ENCODE measurements at regions not wholly inside any gene's neighbourhood (a gene's known extent, or its start where the extent isn't known, plus 50 kb on each side); places are given as distances from the start of the nearest gene placed in this dataset.

GRCh38 chr2:216793386-216793785, 66.5 kb downstream of the TNP1 start:
- Histone ChIP-seq H3K79me2 (ENCODE audit: control insufficient read depth, insufficient read depth, low read length) (no peaks in the 10 kb centered on the region), H3K9ac (ENCODE audit: low read length) (no peak overlapping the region), H3K4me2 (replicated peaks; ENCODE audit: low read depth, low read length, poor library complexity, severe bottlenecking) (no peak overlapping the region), H2AFZ (ENCODE audit: insufficient read depth, low read depth, low read length, poor library complexity, severe bottlenecking) (no peak overlapping the region), H3K27ac (ENCODE audit: low read length in 2 of 2) (no peak overlapping the region), H3K27me3 (replicated peaks in 1 of 4; ENCODE audit: control extremely low read depth in 1 of 4, control insufficient read depth in 3 of 4, insufficient read depth in 4 of 4, low read length in 3 of 4) (no peaks in the 10 kb centered on the region), H3K36me3 (replicated peaks in 1 of 2; ENCODE audit: control extremely low read depth in 1 of 2, control insufficient read depth in 1 of 2, extremely low read depth in 1 of 2, insufficient read depth in 2 of 2, low read length in 1 of 2) (no peaks in the 10 kb centered on the region), H3K9me3 (ENCODE audit: control extremely low read depth in 1 of 3, control insufficient read depth in 2 of 3, insufficient read depth in 1 of 3, low read length in 2 of 3) (peaks cover 0 to 3% (median 0%) of the 10 kb centered on the region in 3 donors), H3K4me1 (ENCODE audit: control insufficient read depth in 2 of 2, insufficient read depth in 2 of 2, low read length in 2 of 2) (no peaks in the 10 kb centered on the region), H4K20me1 (ENCODE audit: control insufficient read depth, insufficient read depth, low read length, poor library complexity, severe bottlenecking) (no peaks in the 10 kb centered on the region), H3K4me3 (ENCODE audit: control extremely low read depth in 1 of 5, extremely low read depth in 1 of 5, insufficient read depth in 1 of 5, low read depth in 2 of 5, low read length in 4 of 5) (no peak overlapping the region)
- Mint-ChIP-seq H3K9me3 (ENCODE audit: insufficient read depth) (no peaks in the 10 kb centered on the region), H3K27ac (no peak overlapping the region), H3K4me3 (no peak overlapping the region), H3K4me1 (no peaks in the 10 kb centered on the region), H3K27me3 (peaks cover 13% of the 10 kb centered on the region)
- WGBS (ENCODE audit: insufficient coverage) = 100% methylated on average over 2 of the region's 7 CpGs
- ChIA-PET CTCF (no interaction called here), POLR2A (no interaction called here)
- no peak for ATAC-seq (ENCODE audit: low read depth)
- intact Hi-C loops (cut with micrococcal nuclease) = no loop called here
- TF ChIP-seq CTCF (IDR thresholded peaks at IDR 0.05) = no peak
- no peak for TF ChIP-seq EZH2 (IDR thresholded peaks at IDR 0.05; ENCODE audit: borderline replicate concordance, insufficient read depth, low read depth, low read length, poor library complexity, severe bottlenecking)
- no peak for DNase-seq

- DNase-seq = no peak
- Histone ChIP-seq H3K27ac (ENCODE audit: low read length in 2 of 2) (no peak overlapping the region), H4K20me1 (ENCODE audit: control insufficient read depth, insufficient read depth, low read length, poor library complexity, severe bottlenecking) (no peaks in the 10 kb centered on the region), H3K4me2 (replicated peaks; ENCODE audit: low read depth, low read length, poor library complexity, severe bottlenecking) (no peak overlapping the region), H3K4me1 (ENCODE audit: control insufficient read depth in 2 of 2, insufficient read depth in 2 of 2, low read length in 2 of 2) (no peaks in the 10 kb centered on the region), H3K4me3 (ENCODE audit: control extremely low read depth in 1 of 5, extremely low read depth in 1 of 5, insufficient read depth in 1 of 5, low read depth in 2 of 5, low read length in 4 of 5) (no peak overlapping the region), H3K36me3 (replicated peaks in 1 of 2; ENCODE audit: control extremely low read depth in 1 of 2, control insufficient read depth in 1 of 2, extremely low read depth in 1 of 2, insufficient read depth in 2 of 2, low read length in 1 of 2) (no peaks in the 10 kb centered on the region), H3K79me2 (ENCODE audit: control insufficient read depth, insufficient read depth, low read length) (no peaks in the 10 kb centered on the region), H3K27me3 (replicated peaks in 1 of 4; ENCODE audit: control extremely low read depth in 1 of 4, control insufficient read depth in 3 of 4, insufficient read depth in 4 of 4, low read length in 3 of 4) (no peaks in the 10 kb centered on the region), H2AFZ (ENCODE audit: insufficient read depth, low read depth, low read length, poor library complexity, severe bottlenecking) (no peak overlapping the region), H3K9ac (ENCODE audit: low read length) (no peak overlapping the region), H3K9me3 (ENCODE audit: control extremely low read depth in 1 of 3, control insufficient read depth in 2 of 3, insufficient read depth in 1 of 3, low read length in 2 of 3) (peaks cover 0 to 3% (median 0%) of the 10 kb centered on the region in 3 donors)
- no peak for TF ChIP-seq EZH2 (IDR thresholded peaks at IDR 0.05; ENCODE audit: borderline replicate concordance, insufficient read depth, low read depth, low read length, poor library complexity, severe bottlenecking)
- TF ChIP-seq CTCF (IDR thresholded peaks at IDR 0.05) = no peak
- Mint-ChIP-seq H3K27me3 (peaks cover 7% of the 10 kb centered on the region), H3K27ac (no peak overlapping the region), H3K9me3 (ENCODE audit: insufficient read depth) (no peaks in the 10 kb centered on the region), H3K4me1 (no peaks in the 10 kb centered on the region), H3K4me3 (no peak overlapping the region)
- WGBS (ENCODE audit: insufficient coverage) = 78% methylated on average over 6 of the region's 8 CpGs
- POLR2A ChIA-PET = no interaction called here
- CTCF ChIA-PET = no interaction called here
- ATAC-seq (ENCODE audit: low read depth) = no peak
- intact Hi-C loops (cut with micrococcal nuclease) = no loop called here
These were observed 67.4 kb downstream of the TNP1 start for GRCh38 chr2:216792222-216793021.

Data from B cell (primary cell).